Activated CD4-positive, alpha-beta T cell treated with anti-CD3 and anti-CD28 coated beads for 36 hours (primary cell): ENCODE measurements at regions not wholly inside any gene's neighbourhood (a gene's known extent, or its start where the extent isn't known, plus 50 kb on each side); places are given as distances from the start of the nearest gene placed in this dataset.

Experiments
- ATAC-seq: fragments of 200-7000 bp; cut with Tn5 transposase; one replicate; pipeline ENCODE4 v1.10.0; 2021; ENCODE audit warnings: mild to moderate bottlenecking, moderate library complexity
- CTCF ChIA-PET: fragments of 350-600 bp; sonication (Branson Sonifier 250); formaldehyde crosslinking; loops from one replicate; lab custom pipeline; 2021; ENCODE audit warnings: antibody characterized with exemption; lab: Charles Lee
- POLR2A ChIA-PET: fragments of 350-600 bp; sonication (Branson Sonifier 250); formaldehyde crosslinking; loops from one replicate; lab custom pipeline; 2021; ENCODE audit warnings: antibody characterized with exemption, inconsistent platforms; lab: Charles Lee
- DNase-seq: peaks from one replicate; pipeline ENCODE4 v3.0.0-alpha.2; 2020
- H3K27ac Mint-ChIP-seq: one replicate; pipeline ENCODE4 v1.8.0; 2021; ENCODE audit warnings: mixed read lengths
- H3K27me3 Mint-ChIP-seq: one replicate; pipeline ENCODE4 v1.8.0; 2021; ENCODE audit warnings: mixed read lengths
- H3K36me3 Mint-ChIP-seq: one replicate; pipeline ENCODE4 v1.8.0; 2021; ENCODE audit warnings: low read depth, mixed read lengths
- H3K4me1 Mint-ChIP-seq: one replicate; pipeline ENCODE4 v1.8.0; 2021; ENCODE audit warnings: mixed read lengths
- H3K4me3 Mint-ChIP-seq: one replicate; pipeline ENCODE4 v1.8.0; 2021; ENCODE audit warnings: mild to moderate bottlenecking, moderate library complexity, mixed read lengths
- H3K9me3 Mint-ChIP-seq: one replicate; pipeline ENCODE4 v1.8.0; 2021; ENCODE audit warnings: low read depth, mixed read lengths
- intact Hi-C, 2 experiments: fragments of 100-400 bp; cut with DNase I in 1 of 2; cut with micrococcal nuclease in 1 of 2; formaldehyde crosslinking; loops; one replicate each; pipeline versions ENCODE4 v1.14.2 to v1.15.1; 2022 to 2024; cut with DNase I, micrococcal nuclease

DNA sequence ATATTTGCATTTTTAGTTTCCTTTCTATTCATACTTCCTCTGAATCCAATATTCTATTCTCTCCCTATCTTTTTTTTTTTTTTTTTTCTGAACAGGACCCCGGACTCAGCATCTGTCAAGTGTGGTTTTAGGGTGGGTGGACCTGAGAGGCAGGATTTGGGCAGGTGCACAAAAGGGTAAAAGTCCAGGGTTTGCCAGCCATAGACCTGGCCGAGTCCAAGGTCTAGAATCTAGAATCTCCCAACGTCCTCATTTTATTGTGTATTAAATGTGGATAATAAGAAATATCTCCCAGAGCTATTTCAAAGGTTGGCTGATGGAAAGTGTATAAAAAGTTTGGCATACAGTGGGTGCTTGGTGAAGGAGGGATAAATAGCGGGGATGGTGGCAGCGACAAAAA lies 273.3 kb upstream of the MAF start:
- ChIA-PET CTCF (interaction anchor here (0.6 kb wide), 1 partner anchor 50 kb away, joined by 3 read pairs; no protein-coding TSS in a partner anchor), POLR2A (no interaction called here)
- ATAC-seq (no peak), DNase-seq (no peak)
- H3K36me3 Mint-ChIP-seq: no peaks in the 10 kb centered on the region
- intact Hi-C loops: no loop called here
- H3K4me1 Mint-ChIP-seq: no peaks in the 10 kb centered on the region
- no peak overlapping the region for H3K4me3 Mint-ChIP-seq
- no peaks in the 10 kb centered on the region for H3K9me3 Mint-ChIP-seq
- no peak overlapping the region for H3K27ac Mint-ChIP-seq
- H3K27me3 Mint-ChIP-seq: peaks cover 5% of the 10 kb centered on the region

DNA sequence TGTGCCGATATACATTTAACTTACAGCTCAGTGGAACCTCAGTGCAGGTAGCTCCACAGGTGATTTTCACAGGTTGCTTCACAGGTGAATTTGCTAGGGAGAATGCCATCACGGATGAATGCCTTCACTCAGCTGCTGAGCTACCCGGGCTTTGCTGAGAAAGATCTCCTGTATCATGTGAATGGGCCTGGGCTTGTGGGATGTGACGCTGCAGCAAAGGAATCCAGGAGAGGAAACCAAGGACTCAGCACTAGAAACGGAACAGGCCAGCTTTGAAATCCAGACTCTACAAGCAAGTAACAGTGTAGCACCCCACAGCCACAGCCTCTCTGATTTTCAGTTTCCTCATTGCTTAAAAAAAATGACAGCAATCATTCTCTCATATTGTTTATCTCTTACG lies 271.4 kb upstream of the MAF start:
- no peak for DNase-seq
- ChIA-PET POLR2A (no interaction called here), CTCF (no interaction called here)

DNA sequence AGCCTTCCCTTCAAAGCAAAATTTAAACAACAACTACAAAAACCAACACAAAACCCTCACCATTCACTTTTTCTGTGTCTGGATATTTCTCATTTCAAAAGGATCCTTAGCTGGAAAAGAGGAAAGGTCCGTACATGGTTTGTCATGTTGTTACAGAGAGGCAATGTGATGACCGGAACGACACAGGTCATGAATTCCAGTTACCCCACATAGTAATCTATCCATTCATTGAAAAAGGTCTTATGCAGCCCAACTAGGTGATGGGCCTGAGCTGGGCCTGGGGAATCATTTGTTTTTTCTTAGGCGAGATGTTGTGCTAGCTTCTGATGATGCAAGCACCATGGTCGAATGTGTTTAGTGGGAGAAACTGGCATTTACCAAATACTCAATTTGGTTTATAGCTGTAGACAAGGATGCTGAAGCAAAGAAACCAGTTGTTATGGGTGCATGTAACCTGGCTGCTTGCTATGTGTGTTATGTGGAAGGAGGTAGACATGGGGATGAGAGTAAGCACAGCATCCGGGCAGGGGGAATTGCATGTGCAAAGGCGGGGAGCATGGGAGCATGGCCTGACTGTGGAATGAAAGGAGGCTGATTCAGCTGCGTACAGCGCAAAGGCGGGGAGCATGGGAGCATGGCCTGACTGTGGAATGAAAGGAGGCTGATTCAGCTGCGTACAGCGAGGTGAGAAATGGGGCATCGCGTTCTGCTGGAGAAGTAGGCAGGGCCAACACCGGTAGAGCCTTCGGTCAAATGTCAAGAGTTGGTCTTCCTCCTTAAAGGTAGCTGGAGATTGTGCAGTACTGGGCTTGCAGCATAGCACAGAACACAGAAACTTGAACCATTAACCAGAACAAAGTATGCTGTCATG lies 269.7 kb upstream of the MAF start:
- ATAC-seq (no peak), DNase-seq (no peak)
- H3K4me3 Mint-ChIP-seq: no peak overlapping the region
- no peaks in the 10 kb centered on the region for H3K36me3 Mint-ChIP-seq
- H3K4me1 Mint-ChIP-seq: no peaks in the 10 kb centered on the region
- H3K27ac Mint-ChIP-seq: no peak overlapping the region
- intact Hi-C loops: no loop called here
- CTCF ChIA-PET: interaction anchor here (0.6 kb wide), 1 partner anchor 61 kb away, joined by 3 read pairs; no protein-coding TSS in a partner anchor
- POLR2A ChIA-PET: no interaction called here
- H3K27me3 Mint-ChIP-seq: no peaks in the 10 kb centered on the region
- no peaks in the 10 kb centered on the region for H3K9me3 Mint-ChIP-seq

More for the DNA sequence above, 271.4 kb upstream of the MAF start:
- Mint-ChIP-seq H3K9me3 (no peaks in the 10 kb centered on the region), H3K27ac (no peak overlapping the region), H3K4me1 (no peaks in the 10 kb centered on the region), H3K36me3 (no peaks in the 10 kb centered on the region), H3K27me3 (no peaks in the 10 kb centered on the region), H3K4me3 (no peak overlapping the region)
- intact Hi-C loops: no loop called here
- no peak for ATAC-seq

DNA sequence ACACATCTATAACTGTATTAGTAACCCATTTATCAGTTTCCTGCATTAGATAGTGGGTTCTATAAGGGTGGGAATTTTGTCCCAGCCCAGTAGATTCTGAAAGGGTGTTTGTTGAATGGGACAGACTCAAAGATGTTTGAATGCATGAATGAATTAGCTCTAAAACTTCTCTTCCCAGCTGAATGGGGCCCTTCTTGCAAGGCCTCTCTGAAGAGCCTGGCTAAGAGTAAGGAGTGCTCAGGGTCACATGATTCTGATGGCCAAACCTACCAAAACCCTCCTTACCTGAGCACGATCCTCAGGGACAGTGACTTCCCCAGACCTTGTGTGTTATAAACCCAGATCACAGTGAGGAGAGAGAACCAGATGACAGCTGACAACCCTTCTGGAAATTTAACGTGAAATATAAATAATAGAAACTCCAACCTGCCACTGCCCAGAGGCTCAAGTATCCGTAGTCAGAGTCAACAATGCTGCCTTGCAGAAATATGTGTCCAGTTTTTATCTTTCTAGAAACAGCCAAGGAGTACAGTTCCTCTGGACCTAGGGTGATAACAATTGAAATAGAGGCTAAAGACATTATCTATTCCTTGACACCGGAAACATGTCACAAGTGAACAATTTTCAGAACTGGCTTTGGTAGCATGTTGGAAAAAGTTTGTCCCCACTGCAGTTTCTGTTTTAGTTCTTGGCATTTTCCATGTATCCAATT lies 268.9 kb upstream of the MAF start:
- POLR2A ChIA-PET: no interaction called here
- H3K27ac Mint-ChIP-seq: no peak overlapping the region
- no peaks in the 10 kb centered on the region for H3K27me3 Mint-ChIP-seq
- no peak overlapping the region for H3K4me3 Mint-ChIP-seq
- CTCF ChIA-PET: no interaction called here
- intact Hi-C loops: no loop called here
- no peaks in the 10 kb centered on the region for H3K4me1 Mint-ChIP-seq
- no peak for ATAC-seq
- H3K36me3 Mint-ChIP-seq: no peaks in the 10 kb centered on the region
- no peak for DNase-seq
- no peaks in the 10 kb centered on the region for H3K9me3 Mint-ChIP-seq

DNA sequence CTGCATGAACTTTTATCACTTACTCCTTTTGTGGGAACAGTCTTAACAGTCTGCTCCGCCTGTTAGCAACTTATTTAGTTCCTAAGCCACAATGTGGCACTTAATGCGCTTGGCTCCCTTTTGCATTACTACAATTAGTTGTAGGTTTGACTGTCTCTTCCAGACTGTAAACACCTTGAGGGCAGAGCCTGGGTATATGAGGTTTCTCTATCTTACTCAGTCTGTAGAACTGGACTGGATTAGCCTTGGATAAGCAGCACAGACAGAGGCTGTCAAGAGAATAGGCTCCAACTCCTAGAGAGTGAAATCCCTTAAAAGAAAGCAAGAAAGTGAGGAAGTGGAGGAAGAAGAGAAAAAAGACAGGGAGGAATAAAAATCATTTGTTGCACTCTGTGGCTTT lies 268.3 kb upstream of the MAF start:
- DNase-seq (no peak), ATAC-seq (no peak)
- Mint-ChIP-seq H3K4me1 (no peaks in the 10 kb centered on the region), H3K27ac (no peak overlapping the region), H3K4me3 (no peak overlapping the region), H3K9me3 (no peaks in the 10 kb centered on the region), H3K27me3 (no peaks in the 10 kb centered on the region), H3K36me3 (no peaks in the 10 kb centered on the region)
- intact Hi-C loops: no loop called here
- ChIA-PET CTCF (no interaction called here), POLR2A (no interaction called here)

DNA sequence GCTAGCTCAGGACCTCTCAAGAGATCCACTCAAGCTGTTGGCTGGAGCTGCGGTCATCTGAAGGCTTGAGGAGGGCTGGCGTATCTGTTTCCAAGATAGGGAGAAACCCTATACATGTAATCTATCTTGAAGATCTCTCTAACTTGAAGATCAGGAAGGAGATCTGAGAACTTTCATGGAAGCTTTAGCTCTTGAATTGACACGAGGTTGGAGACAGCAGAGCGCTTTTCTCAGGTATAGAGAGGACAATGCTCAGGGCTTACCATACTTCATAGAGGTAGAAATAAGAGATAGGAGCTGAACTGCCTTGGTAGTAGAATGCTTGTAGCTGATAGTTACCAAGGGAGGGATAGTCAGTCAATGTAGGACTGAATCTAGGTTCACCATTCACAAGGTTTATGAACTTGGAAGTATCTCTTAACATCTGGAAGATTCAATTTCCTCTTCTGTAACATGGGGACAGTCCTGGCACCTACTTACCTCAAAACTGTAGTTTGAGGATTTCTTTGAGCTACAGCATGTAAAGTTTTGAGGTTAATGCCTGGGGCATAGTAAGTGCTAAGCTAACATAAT lies 267.0 kb upstream of the MAF start:
- intact Hi-C loops: no loop called here
- no peak for DNase-seq
- Mint-ChIP-seq H3K27me3 (no peaks in the 10 kb centered on the region), H3K4me3 (no peak overlapping the region), H3K27ac (no peak overlapping the region), H3K9me3 (no peaks in the 10 kb centered on the region), H3K36me3 (no peaks in the 10 kb centered on the region), H3K4me1 (no peaks in the 10 kb centered on the region)
- CTCF ChIA-PET: interaction anchor here (0.5 kb wide), 1 partner anchor 46 kb away, joined by 4 read pairs; no protein-coding TSS in a partner anchor
- POLR2A ChIA-PET: interaction anchor here (0.6 to 0.7 kb wide), 2 partner anchors 29 to 831 kb away, joined by 3 read pairs; no protein-coding TSS in a partner anchor
- no peak for ATAC-seq

DNA sequence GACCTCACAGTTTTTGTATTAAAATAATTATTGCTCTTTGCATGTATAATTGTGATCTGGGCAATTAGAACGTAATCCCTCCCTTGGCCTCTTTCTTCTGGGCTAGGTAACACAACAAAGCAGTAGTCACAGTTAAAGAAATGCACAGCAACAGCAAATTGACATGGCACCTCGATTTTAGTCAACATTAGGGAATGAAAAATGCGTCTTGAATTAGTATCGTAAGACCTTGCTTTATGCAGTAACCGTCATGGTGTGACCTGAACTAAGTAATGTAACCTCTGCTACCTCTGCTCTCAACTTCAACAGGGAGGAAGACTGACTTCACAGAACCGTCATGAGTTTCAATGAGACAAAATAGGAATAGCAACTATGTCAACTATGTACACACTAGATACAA lies 265.4 kb upstream of the MAF start:
- no peaks in the 10 kb centered on the region for H3K4me1 Mint-ChIP-seq
- no peaks in the 10 kb centered on the region for H3K9me3 Mint-ChIP-seq
- ATAC-seq: no peak
- intact Hi-C loops: no loop called here
- no peak overlapping the region for H3K4me3 Mint-ChIP-seq
- no peaks in the 10 kb centered on the region for H3K36me3 Mint-ChIP-seq
- H3K27me3 Mint-ChIP-seq: no peaks in the 10 kb centered on the region
- no peak overlapping the region for H3K27ac Mint-ChIP-seq
- no peak for DNase-seq
- ChIA-PET POLR2A (no interaction called here), CTCF (no interaction called here)

DNA sequence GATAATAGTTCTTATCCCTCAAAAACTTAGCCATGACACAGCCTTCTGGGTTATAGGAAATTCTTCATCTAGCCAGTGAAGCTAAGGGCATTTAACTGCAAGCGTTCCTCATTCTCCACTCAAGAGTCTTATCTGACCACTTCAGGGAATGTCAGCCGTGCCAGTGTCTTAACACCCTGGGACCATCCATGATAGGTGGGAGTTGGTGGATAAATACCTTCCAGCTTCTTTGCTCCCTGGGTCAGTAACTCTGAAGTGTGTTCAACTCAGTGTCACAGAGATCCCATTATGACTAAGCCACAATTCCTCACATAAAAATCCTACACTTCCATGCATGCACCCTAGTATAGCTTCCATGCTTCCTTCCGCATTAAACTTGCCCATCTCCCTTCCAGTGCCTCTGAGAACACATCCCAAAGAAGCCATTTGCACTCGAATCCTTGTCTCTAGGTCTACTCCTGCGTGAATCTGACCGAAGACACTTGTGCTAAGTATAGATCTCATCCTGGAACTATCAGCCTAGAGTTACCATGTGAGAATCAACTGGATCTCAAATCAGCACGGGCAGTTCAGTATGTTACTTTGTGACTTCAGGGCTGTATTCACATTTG lies 264.3 kb upstream of the MAF start:
- intact Hi-C loops: no loop called here
- POLR2A ChIA-PET: no interaction called here
- Mint-ChIP-seq H3K36me3 (no peaks in the 10 kb centered on the region), H3K27ac (no peak overlapping the region), H3K27me3 (peaks cover 5% of the 10 kb centered on the region), H3K4me1 (no peaks in the 10 kb centered on the region), H3K4me3 (no peak overlapping the region), H3K9me3 (no peaks in the 10 kb centered on the region)
- DNase-seq (no peak), ATAC-seq (no peak)
- CTCF ChIA-PET: interaction anchor here (0.5 to 0.6 kb wide), 2 partner anchors 256 to 263 kb away, joined by 3 to 4 read pairs; no protein-coding TSS in a partner anchor

DNA sequence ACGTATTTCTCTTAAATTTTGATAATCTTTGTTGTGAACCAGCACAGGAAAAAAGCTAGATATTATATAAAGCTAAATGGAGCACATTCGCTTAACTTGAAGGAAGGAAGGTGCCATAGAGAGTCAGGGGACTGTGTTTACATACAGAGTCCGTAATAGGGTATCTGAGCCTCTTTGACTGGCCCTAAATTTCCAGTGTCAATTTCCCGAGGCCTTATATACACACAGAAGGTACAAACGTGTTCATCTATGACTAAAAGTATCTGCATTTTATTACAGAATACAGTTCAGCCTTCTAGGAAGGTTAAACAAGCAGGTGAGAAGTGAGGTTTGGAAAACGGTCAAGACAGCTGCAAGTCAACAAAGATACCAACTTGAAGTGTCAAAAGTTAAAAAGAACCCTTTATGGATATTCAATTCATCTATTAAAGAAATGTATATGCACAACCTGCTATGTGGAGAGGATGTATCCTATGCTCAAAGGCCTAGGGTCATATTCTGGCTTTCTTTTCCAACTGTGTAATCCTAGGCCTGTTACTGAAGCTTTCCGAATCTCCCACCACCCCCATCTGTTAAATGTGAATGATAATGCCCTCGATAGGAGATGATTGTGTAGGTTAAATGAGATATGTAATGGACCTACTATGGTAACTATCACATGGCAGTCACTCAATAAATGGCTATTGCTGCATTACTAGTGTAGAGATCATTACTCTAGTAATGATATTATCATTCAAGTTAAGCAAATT lies 263.7 kb upstream of the MAF start:
- no peaks in the 10 kb centered on the region for H3K4me1 Mint-ChIP-seq
- ChIA-PET POLR2A (no interaction called here), CTCF (interaction anchor here (0.6 kb wide), 1 partner anchor 262 kb away, joined by 3 read pairs; no protein-coding TSS in a partner anchor)
- no peak overlapping the region for H3K27ac Mint-ChIP-seq
- no peak for ATAC-seq
- H3K27me3 Mint-ChIP-seq: peaks cover 6% of the 10 kb centered on the region
- H3K9me3 Mint-ChIP-seq: no peaks in the 10 kb centered on the region
- H3K4me3 Mint-ChIP-seq: no peak overlapping the region
- H3K36me3 Mint-ChIP-seq: no peaks in the 10 kb centered on the region
- DNase-seq: no peak
- intact Hi-C loops: no loop called here

DNA sequence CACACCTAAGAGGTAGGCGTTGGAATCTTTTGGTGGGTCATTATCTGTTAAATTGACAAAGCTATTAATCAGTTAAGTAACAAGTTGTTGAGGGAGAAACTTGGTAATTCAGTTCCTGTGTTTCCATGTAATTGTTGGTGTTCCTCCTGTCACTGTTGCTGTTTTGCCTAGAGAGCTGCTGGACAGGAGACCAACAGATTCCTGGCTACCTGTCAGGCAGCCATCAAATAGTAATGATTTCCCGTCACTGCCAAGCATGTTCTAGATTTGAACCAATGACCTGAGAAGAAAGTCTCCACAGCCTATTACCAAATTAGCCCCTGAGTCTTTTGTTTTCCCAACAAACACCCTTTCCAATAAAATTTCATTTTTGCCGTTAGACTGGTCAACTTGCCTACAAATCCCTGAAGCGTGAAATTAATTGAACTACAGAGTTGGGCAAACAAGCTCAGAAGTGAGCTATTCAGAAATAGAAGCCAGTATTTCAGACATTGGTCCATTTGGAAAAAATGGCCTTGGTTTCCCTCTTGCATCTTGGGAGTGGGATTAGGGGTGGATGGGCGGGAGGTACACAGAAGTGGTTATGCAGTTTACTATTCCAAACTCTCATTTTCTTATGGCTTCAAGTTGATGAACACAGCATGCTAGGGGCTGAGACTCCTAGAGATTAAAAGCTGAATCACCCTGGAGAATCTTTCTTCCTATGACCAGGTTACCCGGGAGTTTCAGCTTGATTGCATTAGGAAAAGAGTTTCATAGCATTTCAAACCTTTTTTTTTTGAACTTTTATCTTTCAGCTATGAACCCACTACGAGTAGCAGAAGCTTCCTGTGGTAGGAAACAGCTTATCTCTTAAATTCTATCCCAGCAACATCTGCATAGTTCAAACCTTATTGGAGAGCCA lies 262.8 kb upstream of the MAF start:
- no peaks in the 10 kb centered on the region for H3K4me1 Mint-ChIP-seq
- no peak overlapping the region for H3K27ac Mint-ChIP-seq
- ATAC-seq (no peak), DNase-seq (no peak)
- ChIA-PET CTCF (interaction anchor here (0.6 kb wide), 1 partner anchor 122 kb away, joined by 4 read pairs; no protein-coding TSS in a partner anchor), POLR2A (interaction anchor here (0.7 kb wide), 1 partner anchor 1693 kb away, joined by 5 read pairs; no protein-coding TSS in a partner anchor)
- no peaks in the 10 kb centered on the region for H3K9me3 Mint-ChIP-seq
- H3K27me3 Mint-ChIP-seq: peaks cover 6% of the 10 kb centered on the region
- no peaks in the 10 kb centered on the region for H3K36me3 Mint-ChIP-seq
- intact Hi-C loops: no loop called here
- no peak overlapping the region for H3K4me3 Mint-ChIP-seq
